HG02884 (cell line): ENCODE measurements at regions not wholly inside any gene's neighbourhood (a gene's known extent, or its start where the extent isn't known, plus 50 kb on each side); places are given as distances from the start of the nearest gene placed in this dataset.

ENCODE experiments used
- ATAC-seq: cut with Tn5 transposase; IDR thresholded peaks from one replicate; pipeline ENCODE4 v1.9.1; 2021; ENCODE audit warnings: mild to moderate bottlenecking, moderate library complexity; ENCODE audit not compliant: unreplicated experiment

DNA sequence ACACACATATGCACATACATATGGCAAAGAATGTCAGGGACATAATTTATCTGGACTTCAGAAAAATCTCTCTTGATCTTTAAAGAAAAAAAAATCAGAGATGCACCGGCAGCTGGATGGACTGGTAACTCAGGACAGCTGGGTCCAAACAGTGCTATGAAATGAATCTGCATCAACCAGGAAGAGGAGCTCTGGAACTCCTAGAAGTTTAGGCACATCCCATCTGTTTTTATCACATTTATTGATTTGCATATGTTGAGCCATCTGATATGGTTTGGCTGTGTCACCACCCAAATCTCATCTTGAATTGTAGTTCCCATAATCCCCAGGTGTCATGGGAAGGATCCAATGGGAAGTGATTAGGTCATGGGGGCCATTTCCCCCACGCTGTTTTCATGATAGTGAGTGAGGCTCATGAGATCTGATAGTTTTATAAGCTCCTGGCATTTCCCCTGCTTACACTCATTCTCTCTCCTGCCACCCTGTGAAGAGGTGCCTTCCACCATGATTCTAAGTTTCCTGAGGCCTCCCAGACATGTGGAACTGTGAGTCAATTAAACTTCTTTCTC lies 87.7 kb upstream of the AKIP1 start:
- ATAC-seq: no peak

DNA sequence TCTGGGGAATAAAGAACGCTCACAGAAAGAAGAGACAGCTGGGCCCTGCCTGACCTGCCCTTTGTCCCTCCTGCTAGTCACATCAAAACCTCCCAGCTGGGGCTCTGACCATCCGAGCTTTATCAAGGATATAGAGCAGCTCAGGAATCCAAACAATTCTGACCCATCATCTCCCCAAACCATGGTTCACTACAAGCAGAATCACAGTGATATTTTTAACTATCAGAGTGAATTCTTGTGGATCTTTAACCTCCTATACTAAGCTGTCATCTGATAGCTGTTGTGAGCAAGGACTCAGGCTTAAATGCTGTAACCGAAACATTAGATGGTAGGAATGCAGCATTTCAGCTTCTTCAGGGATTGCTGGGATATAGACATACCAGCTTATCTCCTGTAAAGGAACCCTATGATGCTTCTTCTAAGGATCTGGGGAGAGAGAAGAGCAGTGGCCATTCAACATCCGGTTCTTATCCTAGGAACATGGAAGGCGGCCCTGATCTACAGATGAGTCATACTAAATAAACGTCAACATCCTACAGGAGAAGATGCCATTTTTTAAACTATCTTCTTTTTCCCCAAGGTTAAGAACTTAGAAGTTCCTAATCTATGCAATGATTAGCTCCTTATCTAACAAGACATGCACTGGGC lies 84.7 kb upstream of the AKIP1 start:
- ATAC-seq: no peak

DNA sequence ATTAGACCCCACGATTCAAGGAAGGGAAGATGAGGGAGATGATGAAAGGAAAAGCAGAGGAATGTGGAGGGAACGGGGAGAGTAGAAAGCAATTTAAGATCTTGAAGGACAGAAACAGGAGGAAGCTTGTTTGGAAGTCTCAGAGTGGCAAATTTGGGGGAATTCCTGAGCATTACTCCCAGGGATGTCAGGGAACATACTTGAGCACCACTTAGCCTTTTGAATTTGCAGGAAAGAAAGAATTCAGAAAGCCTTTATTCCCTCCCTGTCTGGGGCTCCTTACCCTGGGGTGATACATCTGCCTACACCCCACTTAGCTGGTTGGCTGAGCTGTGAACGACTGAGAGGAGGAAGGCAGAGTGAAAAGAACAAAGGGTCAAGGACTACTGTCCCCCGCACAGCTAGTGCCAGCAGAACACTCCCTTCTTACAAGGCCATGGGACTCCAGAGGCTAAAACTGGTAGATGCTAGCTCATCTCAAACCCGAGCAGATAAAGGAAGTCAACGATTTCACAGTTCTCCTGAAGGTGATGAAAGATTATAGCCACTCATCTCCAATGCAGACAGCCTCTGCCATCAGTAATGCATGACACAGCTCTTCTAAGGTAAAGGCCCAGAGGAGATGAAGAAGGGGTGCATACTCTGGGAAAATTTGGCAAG lies 84.0 kb upstream of the AKIP1 start:
- ATAC-seq: no peak

DNA sequence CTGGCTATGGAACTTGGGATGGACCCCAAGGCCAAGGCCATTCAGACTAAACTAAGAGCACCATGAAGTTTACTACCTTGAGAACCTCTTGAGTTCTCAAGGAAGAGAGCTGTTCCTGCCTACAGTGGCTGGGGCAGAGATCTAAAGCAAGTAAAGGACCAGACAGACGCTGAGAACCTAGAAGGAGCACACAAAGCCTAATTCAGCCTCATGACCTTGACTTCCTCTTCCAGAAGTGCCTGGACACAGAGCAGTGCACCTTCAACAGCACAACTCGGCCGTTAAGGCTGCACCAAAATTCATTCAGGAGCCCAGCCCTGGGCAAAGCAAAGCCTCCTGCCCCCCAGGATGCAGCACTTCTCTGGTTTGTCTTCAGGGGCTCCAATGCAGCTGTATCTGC lies 82.9 kb upstream of the AKIP1 start:
- ATAC-seq: no peak

DNA sequence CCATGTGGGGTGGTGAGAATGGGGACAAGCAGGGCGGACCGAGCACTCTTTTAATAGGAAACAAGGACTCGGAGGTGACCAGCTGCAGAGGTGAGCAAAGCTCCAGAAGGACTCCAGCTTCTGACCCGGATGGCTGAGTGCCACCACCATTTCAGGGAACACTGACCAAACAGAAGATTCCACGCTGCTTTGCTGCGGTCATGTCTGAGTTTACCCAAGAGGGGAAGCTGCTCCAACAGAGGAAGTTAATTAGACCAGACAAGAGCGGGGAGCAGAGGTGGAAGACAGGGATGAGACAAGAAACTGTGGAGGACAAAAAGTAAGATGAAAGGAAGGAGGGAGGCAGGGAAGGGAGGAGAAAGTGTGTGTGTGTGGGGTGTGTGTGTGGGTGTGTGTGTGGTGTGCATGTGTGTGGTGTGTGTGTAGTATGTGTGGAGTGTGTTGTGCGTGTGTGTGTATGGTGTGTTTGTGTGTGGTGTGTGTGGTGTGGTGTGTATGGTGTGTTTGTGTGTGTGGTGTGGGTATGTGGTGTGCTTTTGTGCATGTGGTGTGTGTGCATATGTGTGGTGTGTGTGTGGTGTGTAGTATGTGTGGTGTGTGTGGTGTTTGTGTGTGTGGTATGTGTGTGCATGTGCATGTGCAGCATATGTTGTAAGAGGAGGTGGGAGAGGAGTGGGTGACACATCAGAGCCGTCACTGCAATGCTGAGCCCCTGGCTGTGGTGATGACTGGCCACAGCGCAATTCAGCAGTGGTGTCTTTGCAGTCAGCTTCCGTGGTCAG lies 82.2 kb upstream of the AKIP1 start:
- ATAC-seq: no peak

DNA sequence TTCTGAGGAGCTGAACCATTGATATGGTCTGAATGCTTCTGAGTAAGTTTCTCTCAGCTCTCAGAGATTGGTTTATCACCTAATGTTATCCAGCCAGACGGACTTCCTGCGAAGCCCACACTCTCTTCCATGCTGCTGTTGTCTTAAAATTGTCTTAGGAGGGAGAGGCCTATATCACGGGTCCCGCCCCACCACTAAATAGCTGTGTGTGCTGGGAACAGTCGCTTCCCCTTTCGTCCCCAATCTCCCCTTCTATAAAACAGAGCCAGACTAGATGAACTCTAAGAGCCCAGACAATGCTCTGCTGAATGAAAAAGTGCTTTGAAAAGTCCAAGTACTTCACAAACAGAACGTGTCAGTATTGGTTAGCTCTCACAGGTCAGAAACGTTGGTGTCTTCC lies 81.4 kb upstream of the AKIP1 start:
- no peak for ATAC-seq

DNA sequence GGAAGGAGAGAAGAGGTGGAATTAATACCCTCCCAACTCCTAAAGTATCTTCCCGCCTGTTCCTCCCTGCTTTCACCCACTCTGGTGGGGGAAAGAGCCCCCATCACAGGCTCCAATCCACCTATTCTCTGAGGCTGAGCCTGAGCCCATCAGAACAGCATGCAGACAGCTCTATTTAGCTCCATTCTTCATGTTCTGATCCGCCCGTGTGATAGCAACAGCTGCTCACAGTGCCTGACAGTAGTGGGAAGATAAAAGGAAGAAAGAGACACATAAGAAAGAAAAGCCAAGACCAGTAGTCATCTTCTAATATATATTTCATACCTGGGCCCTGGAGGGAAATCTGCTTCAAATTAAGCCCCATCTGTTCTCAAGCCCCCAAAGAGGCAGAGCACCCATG lies 80.3 kb upstream of the AKIP1 start:
- no peak for ATAC-seq

DNA sequence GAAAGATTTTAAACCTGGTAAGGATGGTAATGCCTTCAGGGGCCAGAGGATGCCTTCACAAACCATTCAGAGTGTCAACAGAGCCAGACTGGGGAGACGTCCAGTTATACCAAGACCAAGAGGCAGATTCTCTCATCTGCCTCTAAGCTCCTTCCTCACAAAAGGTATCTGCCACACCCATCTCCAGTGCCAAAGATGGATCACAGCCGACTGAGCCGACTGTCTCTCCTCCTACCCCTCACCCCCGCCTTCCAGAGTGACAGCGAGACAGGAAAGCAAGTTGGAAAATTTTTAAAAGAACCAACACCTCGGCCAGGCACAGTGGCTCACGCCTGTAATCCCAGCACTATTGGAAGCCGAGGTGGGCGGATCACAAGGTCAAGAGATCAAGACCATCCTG lies 79.1 kb upstream of the AKIP1 start:
- no peak for ATAC-seq

DNA sequence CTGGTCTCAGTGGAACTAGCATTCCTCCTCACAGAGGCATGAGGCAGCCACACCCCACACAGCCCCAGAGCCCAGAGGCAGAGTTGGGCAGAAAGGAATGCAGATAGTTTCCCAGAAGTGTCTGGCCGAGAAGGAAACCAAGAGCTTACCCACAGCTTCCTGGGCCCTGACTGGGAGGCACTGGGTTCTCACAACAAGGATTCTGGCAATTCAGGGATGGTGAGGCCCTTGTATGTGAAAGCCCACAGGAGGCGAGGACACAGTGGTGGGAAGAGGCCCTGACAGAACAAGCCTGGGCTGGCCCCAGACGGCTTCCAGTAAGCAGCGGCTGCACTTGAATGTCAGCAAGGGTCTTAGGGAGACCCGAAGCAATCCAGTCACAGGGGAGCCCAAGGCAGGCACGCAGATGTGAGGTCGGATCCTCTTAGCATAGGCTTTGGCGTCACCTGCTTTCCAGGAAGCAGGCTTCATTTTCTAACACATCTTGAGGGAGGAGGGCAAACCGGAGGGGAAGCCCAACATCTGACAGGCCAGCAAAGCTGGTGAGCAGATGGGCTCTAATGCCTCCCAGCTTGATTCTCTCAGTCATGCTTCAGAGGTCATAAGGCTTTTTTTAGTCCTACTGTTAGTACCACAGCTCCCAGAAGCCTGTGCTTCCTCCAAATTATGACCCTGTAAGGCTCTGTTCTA lies 78.3 kb upstream of the AKIP1 start:
- ATAC-seq: no peak

DNA sequence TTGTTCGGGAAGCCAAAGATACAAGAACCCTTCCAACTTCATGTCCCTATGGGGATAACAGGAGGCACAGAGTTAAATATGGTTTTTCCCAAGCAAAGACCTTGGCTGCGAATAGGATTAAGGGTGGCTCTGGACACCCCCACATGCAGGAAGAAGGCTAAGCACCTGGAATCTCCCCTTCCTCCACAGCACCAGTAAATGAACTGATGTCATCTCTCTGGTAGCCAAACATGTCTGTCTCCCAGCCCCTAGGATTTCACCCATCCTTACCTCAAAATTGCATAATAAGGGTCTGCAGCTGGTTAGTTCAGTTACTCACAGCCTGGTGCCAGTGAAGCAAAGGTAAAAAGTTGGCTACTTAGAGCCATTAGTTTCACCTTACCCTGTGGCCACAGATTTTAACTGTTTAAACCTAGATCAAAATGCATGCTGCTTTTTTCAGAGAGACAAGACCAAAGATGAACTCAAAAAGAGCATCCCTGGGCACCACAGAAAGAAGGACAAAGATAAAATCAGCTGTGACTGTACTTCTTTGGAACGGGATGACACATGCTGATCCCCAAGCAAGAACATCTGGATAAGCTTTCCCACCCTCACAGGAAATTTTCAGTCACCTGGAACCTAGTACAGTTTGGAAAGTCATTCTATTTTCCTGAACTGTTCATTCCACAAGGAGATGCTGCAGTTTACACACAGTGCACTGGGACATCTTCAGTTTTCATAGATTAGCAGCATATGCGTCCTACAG lies 77.2 kb upstream of the AKIP1 start:
- ATAC-seq: no peak

DNA sequence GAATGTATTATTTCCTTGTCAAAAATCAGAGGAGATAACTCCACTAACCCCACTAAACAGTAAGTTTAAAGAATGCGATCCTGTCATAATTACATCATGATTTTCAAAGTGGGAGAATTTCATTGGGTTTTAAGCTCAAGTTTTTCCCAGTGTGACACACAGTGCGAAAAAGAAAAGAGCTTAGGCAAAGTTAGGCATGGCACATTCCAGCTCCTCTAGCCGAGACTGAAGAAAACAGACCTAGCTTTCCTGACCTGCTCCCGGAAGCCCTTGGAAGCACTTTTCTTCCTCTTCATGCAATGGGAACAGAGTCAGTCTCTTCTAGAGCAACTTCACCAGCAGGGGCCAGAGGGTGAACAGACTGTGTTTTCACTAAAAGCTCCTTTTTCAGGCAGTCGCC lies 76.6 kb upstream of the AKIP1 start:
- ATAC-seq: no peak

DNA sequence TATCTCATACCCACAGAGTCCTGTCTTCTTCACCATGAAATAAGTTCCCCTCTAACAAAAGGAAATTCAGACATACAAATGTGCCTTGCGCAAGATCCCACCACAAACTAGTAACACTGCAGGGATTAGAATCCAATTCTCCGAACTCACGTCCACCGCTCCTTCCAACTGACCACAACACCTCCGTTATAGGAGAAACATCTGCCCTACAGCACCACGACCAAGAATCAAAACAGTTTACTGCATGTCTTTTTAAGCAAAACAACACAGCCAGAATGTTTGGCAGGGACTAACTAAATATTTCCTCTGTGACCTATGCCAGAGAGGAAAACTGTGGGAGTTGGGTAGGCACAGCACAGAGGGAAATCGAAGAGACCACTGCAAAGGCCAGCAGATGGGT lies 72.7 kb upstream of the AKIP1 start:
- ATAC-seq: no peak

DNA sequence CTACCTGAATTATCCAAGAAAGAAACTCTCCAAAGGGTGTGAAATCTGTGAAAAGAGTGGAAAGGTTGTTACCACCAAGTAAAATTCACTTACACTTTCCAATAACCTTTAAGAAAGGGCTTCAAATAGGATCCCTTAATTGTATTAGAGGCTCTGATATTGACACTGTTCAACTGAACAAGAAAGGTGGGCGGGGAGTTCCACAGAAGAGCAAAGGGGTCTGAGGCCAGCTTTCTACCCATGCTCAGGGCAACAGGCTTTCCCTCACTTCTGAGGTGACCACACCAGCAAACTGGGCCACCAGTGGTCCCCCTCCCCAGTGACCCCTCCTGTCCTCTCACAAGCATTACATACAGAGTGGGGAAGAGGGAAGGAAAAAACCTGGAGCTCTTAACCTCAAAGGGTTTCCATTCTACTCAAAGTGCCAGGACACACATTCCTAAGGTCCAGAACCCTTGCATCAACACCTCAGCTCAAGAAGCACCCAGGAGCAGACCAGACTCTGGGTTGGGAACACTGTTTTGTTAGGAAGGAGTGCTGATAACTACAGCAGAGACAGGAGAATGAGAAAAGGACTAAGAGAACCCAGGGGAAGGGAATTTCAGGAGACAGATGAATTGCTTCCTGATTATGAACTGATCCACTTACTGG lies 71.6 kb upstream of the AKIP1 start:
- no peak for ATAC-seq

DNA sequence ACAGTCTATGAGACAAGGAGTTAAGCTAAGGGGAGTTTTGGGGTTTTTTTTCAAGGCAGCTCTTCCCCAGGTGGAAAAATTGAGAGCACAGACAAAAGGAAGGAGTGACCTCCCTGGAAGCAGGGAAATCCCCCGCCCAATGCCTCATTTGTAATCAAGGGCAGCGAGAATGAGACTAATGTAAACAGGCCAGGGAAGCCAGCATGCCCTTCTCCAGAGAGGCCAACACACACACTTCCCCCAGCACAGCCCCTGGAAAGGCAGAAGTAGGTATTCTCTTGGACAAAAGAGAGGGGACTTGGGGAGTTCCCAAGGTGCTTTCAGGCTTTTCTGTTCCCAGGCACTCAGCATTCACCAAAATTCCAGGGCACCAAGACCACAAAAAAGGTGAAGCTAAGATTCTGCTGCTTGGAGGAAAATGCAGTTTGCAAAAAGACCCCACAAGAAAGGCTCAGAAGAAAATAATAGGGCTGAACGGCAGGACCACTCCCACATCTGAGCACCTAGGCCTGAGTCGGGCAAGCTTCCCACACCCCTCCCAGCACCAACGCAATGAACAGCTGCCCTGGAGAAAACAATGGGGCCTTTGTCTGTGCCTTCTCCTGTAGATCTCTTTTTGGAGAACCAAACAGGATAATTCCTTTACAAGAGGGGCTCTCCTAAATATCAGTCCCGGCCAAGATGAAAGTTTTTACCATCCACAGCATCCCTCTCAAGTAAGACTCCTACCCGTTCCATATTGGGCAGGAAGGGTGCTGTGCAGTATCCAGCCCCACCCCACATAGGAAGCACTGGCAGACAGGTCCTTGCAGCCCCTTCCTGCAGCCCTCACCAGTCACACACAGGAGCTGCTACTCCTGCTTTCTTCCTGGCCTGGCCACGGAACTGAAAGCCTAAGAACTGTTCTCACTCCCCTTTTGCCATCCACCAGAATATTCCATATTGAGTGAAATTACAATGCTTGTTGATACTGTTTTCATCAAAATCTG lies 70.7 kb upstream of the AKIP1 start:
- no peak for ATAC-seq

DNA sequence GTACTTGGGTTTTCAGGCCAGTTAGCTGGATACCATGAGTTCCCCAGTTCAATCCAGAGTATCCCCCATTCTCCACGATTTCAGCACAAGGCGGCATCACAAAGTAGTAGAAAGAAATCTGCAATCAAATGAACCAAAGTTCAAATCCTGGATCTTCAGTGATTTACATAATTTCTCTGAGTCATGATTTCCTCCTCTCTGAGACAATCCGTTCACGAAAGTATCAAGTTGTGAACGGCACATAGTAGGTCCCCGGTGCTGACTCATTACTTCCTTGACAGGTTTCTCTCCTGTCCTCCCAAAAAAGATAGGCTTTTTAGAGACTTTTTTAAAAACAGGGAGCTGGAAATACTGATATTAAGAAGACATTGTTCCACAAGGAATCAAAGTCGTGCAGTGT lies 69.1 kb upstream of the AKIP1 start:
- ATAC-seq: no peak

DNA sequence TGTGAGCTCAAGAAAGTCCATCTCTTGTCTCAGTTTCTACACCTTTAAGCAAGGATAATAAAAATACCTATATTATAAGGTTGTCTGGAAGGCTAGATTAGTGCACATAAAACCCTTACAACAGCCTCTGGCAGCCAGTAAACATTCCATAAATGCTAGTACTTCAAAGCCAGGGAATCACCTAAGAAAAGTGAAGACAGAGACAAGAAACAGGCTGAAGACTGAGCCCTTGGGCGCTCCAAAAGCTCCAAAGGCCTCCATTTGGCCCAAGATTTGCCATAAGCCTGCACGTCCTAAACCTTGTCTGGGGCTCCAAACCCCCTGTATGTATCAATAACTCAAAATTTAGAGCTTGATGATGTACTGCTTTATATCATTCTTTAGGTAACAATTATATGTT lies 52.2 kb upstream of the AKIP1 start:
- no peak for ATAC-seq
